CD4-positive, CD25-positive, alpha-beta regulatory T cell (primary cell): ENCODE measurements at regions not wholly inside any gene's neighbourhood (a gene's known extent, or its start where the extent isn't known, plus 50 kb on each side); places are given as distances from the start of the nearest gene placed in this dataset.

ENCODE experiments used
- ATAC-seq, 2 donors: fragments of 150-1000 bp; cut with Tn5 transposase; one replicate each; pipeline ENCODE4 v1.10.0; 2021; ENCODE audit warnings: low read depth in 2 of 2, moderate number of reproducible peaks in 2 of 2, moderate library complexity in 1 of 2
- DNase-seq, 3 donors: peaks; one replicate each; pipeline versions ENCODE4 v3.0.0 to v3.0.0-alpha.2; 2012 to 2022; ENCODE audit warnings: mixed read lengths in 1 of 3
- H3K27ac ChIP-seq: one replicate; pipeline ENCODE4 v1.7.0; 2013; ENCODE audit warnings: mild to moderate bottlenecking, low read length; ENCODE audit not compliant: insufficient read depth, poor library complexity, severe bottlenecking
- H3K27me3 ChIP-seq: one replicate; pipeline ENCODE4 v1.7.0; 2013; ENCODE audit warnings: low read length; ENCODE audit not compliant: control insufficient read depth, insufficient read depth
- H3K36me3 ChIP-seq: one replicate; pipeline ENCODE4 v1.7.0; 2013; ENCODE audit warnings: mild to moderate bottlenecking, low read length, moderate library complexity; ENCODE audit not compliant: control insufficient read depth, insufficient read depth
- H3K4me1 ChIP-seq: 2 replicates; pipeline ENCODE4 v1.7.0; 2013; ENCODE audit warnings: mild to moderate bottlenecking, low read length; ENCODE audit not compliant: insufficient read depth, control insufficient read depth, poor library complexity, severe bottlenecking
- H3K4me3 ChIP-seq: one replicate; pipeline ENCODE4 v1.7.0; 2013; ENCODE audit warnings: low read depth, mild to moderate bottlenecking, low read length, moderate library complexity
- H3K9me3 ChIP-seq, 2 experiments: 1 replicate in 1 of 2; 2 replicates in 1 of 2; pipeline ENCODE4 v1.7.0; 2013; ENCODE audit warnings: low read length in 2 of 2, mild to moderate bottlenecking in 1 of 2, moderate library complexity in 1 of 2; ENCODE audit not compliant: control insufficient read depth in 2 of 2
- H3K27ac Mint-ChIP-seq, 3 donors: one replicate each; pipeline ENCODE4 v1.8.0; 2020 to 2022; ENCODE audit warnings: mild to moderate bottlenecking in 3 of 3, mixed read lengths in 3 of 3, moderate library complexity in 2 of 3
- H3K27me3 Mint-ChIP-seq: one replicate; pipeline ENCODE4 v1.8.0; 2022; ENCODE audit warnings: mild to moderate bottlenecking, mixed read lengths
- H3K36me3 Mint-ChIP-seq: one replicate; pipeline ENCODE4 v1.8.0; 2020; ENCODE audit warnings: mixed read lengths
- H3K4me1 Mint-ChIP-seq, 4 donors: one replicate each; pipeline ENCODE4 v1.8.0; 2020 to 2022; ENCODE audit warnings: mixed read lengths in 4 of 4, mild to moderate bottlenecking in 1 of 4
- H3K4me3 Mint-ChIP-seq, 4 donors: one replicate each; pipeline ENCODE4 v1.8.0; 2020 to 2022; ENCODE audit warnings: mild to moderate bottlenecking in 4 of 4, mixed read lengths in 4 of 4, moderate library complexity in 3 of 4
- H3K9me3 Mint-ChIP-seq, 7 donors: one replicate each; pipeline ENCODE4 v1.8.0; 2020 to 2022; ENCODE audit warnings: mixed read lengths in 7 of 7, mild to moderate bottlenecking in 3 of 7, moderate library complexity in 2 of 7

GRCh38 chr18:70645971-70646370 lies 357.1 kb downstream of the SOCS6 start:
- no peak overlapping the region for H3K27ac ChIP-seq
- peaks cover 13% of the 10 kb centered on the region for H3K4me1 ChIP-seq
- Mint-ChIP-seq H3K9me3 (peaks cover 0 to 3% (median 0%) of the 10 kb centered on the region in 7 donors), H3K4me3 (peak overlapping the region in 1 of 4 donors; percentile 42), H3K27me3 (no peaks in the 10 kb centered on the region), H3K27ac (peak overlapping the region in 2 of 3 donors; percentile 11 to 85), H3K4me1 (peaks cover 21 to 53% (median 23%) of the 10 kb centered on the region in 4 donors), H3K36me3 (peaks cover 8% of the 10 kb centered on the region)
- DNase-seq (no peak), ATAC-seq (no peak)
- no peaks in the 10 kb centered on the region for H3K36me3 ChIP-seq
- no peaks in the 10 kb centered on the region for H3K27me3 ChIP-seq
- H3K9me3 ChIP-seq, result no peaks in the 10 kb centered on the region
- H3K4me3 ChIP-seq, result no peak overlapping the region

GRCh38 chr18:70643812-70644211 lies 355.0 kb downstream of the SOCS6 start:
- peaks cover 9% of the 10 kb centered on the region for H3K36me3 Mint-ChIP-seq
- ATAC-seq (no peak), DNase-seq (no peak)
- H3K9me3 Mint-ChIP-seq, result peaks cover 0 to 7% (median 0%) of the 10 kb centered on the region in 7 donors
- no peaks in the 10 kb centered on the region for H3K27me3 Mint-ChIP-seq
- H3K4me1 Mint-ChIP-seq, result peaks cover 21 to 54% (median 23%) of the 10 kb centered on the region in 4 donors
- H3K27me3 ChIP-seq, result no peaks in the 10 kb centered on the region
- H3K4me1 ChIP-seq, result peaks cover 11% of the 10 kb centered on the region
- no peak overlapping the region for H3K4me3 Mint-ChIP-seq
- no peak overlapping the region for H3K27ac ChIP-seq
- peak overlapping the region in 1 of 3 donors; percentile 9 for H3K27ac Mint-ChIP-seq
- no peaks in the 10 kb centered on the region for H3K9me3 ChIP-seq
- H3K4me3 ChIP-seq, result no peak overlapping the region
- H3K36me3 ChIP-seq, result no peaks in the 10 kb centered on the region

DNA sequence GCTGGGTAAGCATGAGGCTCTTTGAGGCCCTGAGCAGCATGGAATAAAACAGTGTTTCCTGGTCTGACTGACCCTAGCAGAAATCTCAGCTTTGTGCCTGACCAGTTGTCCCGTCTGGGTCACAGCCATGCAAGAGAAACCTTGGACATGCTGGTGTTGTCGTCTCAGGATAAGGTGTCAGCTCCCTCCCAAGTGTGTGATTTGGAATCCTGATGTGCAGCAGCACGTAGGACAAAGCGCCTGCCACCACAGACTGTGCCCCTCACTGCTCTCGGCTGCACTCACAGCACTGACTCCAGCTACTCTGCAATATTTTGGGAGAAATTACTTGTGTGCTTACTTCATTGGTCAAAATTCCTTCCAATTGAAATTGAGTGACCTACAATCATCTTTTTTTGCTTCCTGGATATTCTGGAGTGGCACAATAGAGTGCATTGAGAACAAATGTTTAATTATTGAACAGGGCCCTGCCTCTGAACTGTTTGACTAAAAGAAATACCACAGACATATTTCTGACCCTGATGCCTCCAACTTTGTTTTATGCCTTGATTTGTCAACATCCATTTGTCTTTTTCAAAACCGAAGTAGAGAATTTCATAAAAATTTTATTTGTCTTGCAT lies 352.4 kb downstream of the SOCS6 start:
- Histone ChIP-seq H3K27me3 (no peaks in the 10 kb centered on the region), H3K4me1 (peaks cover 6% of the 10 kb centered on the region), H3K9me3 (no peaks in the 10 kb centered on the region), H3K27ac (no peak overlapping the region), H3K4me3 (no peak overlapping the region), H3K36me3 (no peaks in the 10 kb centered on the region)
- H3K27ac Mint-ChIP-seq, result peak overlapping the region; percentile 36 to 93 (median 44)
- H3K9me3 Mint-ChIP-seq, result peaks cover 0 to 11% (median 2%) of the 10 kb centered on the region in 7 donors
- peaks cover 14 to 42% (median 21%) of the 10 kb centered on the region in 4 donors for H3K4me1 Mint-ChIP-seq
- ATAC-seq (no peak), DNase-seq (no peak)
- peaks cover 11% of the 10 kb centered on the region for H3K36me3 Mint-ChIP-seq
- no peaks in the 10 kb centered on the region for H3K27me3 Mint-ChIP-seq
- H3K4me3 Mint-ChIP-seq, result no peak overlapping the region

DNA sequence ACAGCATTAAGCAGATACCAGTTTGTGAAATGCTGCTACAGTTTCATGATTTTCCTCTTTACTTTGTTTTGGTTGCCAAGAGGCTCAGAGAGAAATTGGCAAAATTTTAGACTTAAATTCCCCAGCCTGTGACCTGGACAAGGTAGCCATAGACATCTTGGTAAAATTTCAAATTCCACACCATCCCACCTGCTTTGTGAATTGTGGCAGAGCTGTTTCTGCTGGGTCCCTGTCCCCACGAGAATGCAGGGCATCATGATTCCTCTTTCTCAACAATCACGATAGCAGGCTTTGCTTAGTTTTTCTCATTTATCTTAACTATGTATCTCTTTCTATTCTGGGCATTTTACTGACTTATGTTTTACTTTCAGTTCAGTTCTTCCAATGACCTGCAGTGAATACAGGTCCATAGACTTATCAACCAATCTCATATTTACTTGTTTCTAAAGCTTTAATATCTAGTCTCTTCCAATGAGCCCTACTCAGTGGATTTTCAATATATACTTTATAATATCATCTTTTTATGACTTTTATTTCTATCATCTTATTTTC lies 351.6 kb downstream of the SOCS6 start:
- Histone ChIP-seq H3K36me3 (no peaks in the 10 kb centered on the region), H3K4me1 (peaks cover 6% of the 10 kb centered on the region), H3K27me3 (no peaks in the 10 kb centered on the region), H3K27ac (peak overlapping the region; percentile 55), H3K4me3 (peak overlapping the region; percentile 65), H3K9me3 (no peaks in the 10 kb centered on the region)
- Mint-ChIP-seq H3K9me3 (peaks cover 0 to 11% (median 2%) of the 10 kb centered on the region in 7 donors), H3K4me1 (peaks cover 7 to 42% (median 23%) of the 10 kb centered on the region in 4 donors), H3K27me3 (no peaks in the 10 kb centered on the region), H3K27ac (peak overlapping the region; percentile 83 to 90 (median 85)), H3K36me3 (peaks cover 11% of the 10 kb centered on the region), H3K4me3 (peak overlapping the region; percentile 43 to 68 (median 60))
- peak; percentile 37 for ATAC-seq
- DNase-seq, result no peak

- peaks cover 5 to 39% (median 13%) of the 10 kb centered on the region in 4 donors for H3K4me1 Mint-ChIP-seq
- no peaks in the 10 kb centered on the region for H3K9me3 ChIP-seq
- peaks cover 6% of the 10 kb centered on the region for H3K4me1 ChIP-seq
- no peaks in the 10 kb centered on the region for H3K27me3 ChIP-seq
- no peak overlapping the region for H3K4me3 ChIP-seq
- H3K27ac Mint-ChIP-seq, result no peak overlapping the region
- H3K36me3 Mint-ChIP-seq, result peaks cover 7% of the 10 kb centered on the region
- no peak overlapping the region for H3K4me3 Mint-ChIP-seq
- H3K9me3 Mint-ChIP-seq, result peaks cover 0 to 11% (median 2%) of the 10 kb centered on the region in 7 donors
- no peak for ATAC-seq
- H3K27ac ChIP-seq, result no peak overlapping the region
- no peaks in the 10 kb centered on the region for H3K27me3 Mint-ChIP-seq
- no peak for DNase-seq
- no peaks in the 10 kb centered on the region for H3K36me3 ChIP-seq
These were observed 348.1 kb downstream of the SOCS6 start for GRCh38 chr18:70636991-70637390.

- Histone ChIP-seq H3K27me3 (no peaks in the 10 kb centered on the region), H3K27ac (peak overlapping the region; percentile 55), H3K9me3 (no peaks in the 10 kb centered on the region), H3K36me3 (no peaks in the 10 kb centered on the region), H3K4me1 (no peaks in the 10 kb centered on the region), H3K4me3 (no peak overlapping the region)
- H3K4me3 Mint-ChIP-seq, result no peak overlapping the region
- H3K36me3 Mint-ChIP-seq, result peaks cover 11% of the 10 kb centered on the region
- peak overlapping the region; percentile 21 to 82 (median 53) for H3K27ac Mint-ChIP-seq
- no peak for DNase-seq
- no peaks in the 10 kb centered on the region for H3K27me3 Mint-ChIP-seq
- peaks cover 0 to 14% (median 2%) of the 10 kb centered on the region in 7 donors for H3K9me3 Mint-ChIP-seq
- H3K4me1 Mint-ChIP-seq, result peaks cover 0 to 41% (median 21%) of the 10 kb centered on the region in 4 donors
- no peak for ATAC-seq
These were observed 345.8 kb downstream of the SOCS6 start for GRCh38 chr18:70634576-70635147.

DNA sequence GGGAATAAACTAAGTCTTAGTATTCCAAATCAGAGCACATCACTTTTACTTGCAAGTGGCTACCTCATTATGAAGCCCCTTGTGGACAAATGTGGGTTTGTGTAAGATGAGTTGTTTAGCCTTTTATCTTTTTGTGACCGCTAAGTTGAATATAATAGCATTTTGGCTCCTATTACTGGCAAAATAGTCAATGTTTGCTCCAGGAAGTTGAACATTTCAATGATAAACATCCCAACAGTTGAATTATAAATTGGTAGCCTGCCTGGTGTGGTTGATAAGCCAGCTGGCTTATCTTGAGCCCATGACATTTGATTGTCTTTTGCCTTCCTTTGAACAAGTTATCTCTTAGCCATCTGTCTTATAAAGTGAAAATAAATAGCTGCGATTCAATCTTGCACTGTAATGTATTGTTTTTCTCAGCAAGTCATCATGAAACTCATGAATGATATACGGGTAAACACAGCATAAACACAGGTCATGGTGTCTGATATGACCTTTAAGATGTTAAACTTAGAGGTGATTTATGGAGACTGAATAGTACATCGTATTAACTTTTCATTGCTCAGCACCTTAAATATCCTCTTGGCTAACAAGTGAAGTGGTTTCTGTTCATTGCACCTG lies 338.4 kb downstream of the SOCS6 start:
- H3K4me1 Mint-ChIP-seq, result peaks cover 22 to 69% (median 52%) of the 10 kb centered on the region in 4 donors
- Histone ChIP-seq H3K36me3 (no peaks in the 10 kb centered on the region), H3K27me3 (no peaks in the 10 kb centered on the region), H3K27ac (no peak overlapping the region), H3K4me1 (peaks cover 30% of the 10 kb centered on the region), H3K9me3 (no peaks in the 10 kb centered on the region), H3K4me3 (peak overlapping the region; percentile 58)
- H3K9me3 Mint-ChIP-seq, result peaks cover 0 to 9% (median 2%) of the 10 kb centered on the region in 7 donors
- peaks cover 7% of the 10 kb centered on the region for H3K36me3 Mint-ChIP-seq
- no peak for DNase-seq
- ATAC-seq, result peak in 1 of 2 donors; percentile 22
- H3K27ac Mint-ChIP-seq, result peak overlapping the region; percentile 43 to 94 (median 70)
- H3K27me3 Mint-ChIP-seq, result no peaks in the 10 kb centered on the region
- peak overlapping the region in 3 of 4 donors; percentile 0 to 3 (median 2) for H3K4me3 Mint-ChIP-seq
